BLaER1 treated with 17β-estradiol and CSF1 and Interleukin-3, amounts not matched to agents 10 nM and 100 nM (cell line): ENCODE measurements at regions not wholly inside any gene's neighbourhood (a gene's known extent, or its start where the extent isn't known, plus 50 kb on each side); places are given as distances from the start of the nearest gene placed in this dataset.
"Not testable (repeated sequence)": the region's sequence is repeated elsewhere in the genome, so short reads cannot be mapped to it uniquely, and the experiment has no call there.

Experiments
- H3K27ac ChIP-seq, 11 experiments: shearing (Covaris generic); formaldehyde crosslinking; 2 replicates each; pipeline ENCODE4 v1.8.1; 2022
- H3K27me3 ChIP-seq, 11 experiments: shearing (Covaris generic); formaldehyde crosslinking; 2 replicates each; pipeline ENCODE4 v1.8.1; 2022
- H3K36me3 ChIP-seq, 11 experiments: shearing (Covaris generic); formaldehyde crosslinking; 2 replicates each; pipeline ENCODE4 v1.8.1; 2022
- H3K4me1 ChIP-seq, 10 experiments: shearing (Covaris generic); formaldehyde crosslinking; 2 replicates each; pipeline ENCODE4 v1.8.1; 2022
- H3K4me2 ChIP-seq, 11 experiments: shearing (Covaris generic); formaldehyde crosslinking; 2 replicates each; pipeline ENCODE4 v1.8.1; 2022
- H3K4me3 ChIP-seq, 10 experiments: shearing (Covaris generic); formaldehyde crosslinking; 2 replicates each; pipeline ENCODE4 v1.8.1; 2022
- H3K9ac ChIP-seq, 11 experiments: shearing (Covaris generic); formaldehyde crosslinking; 2 replicates each; pipeline ENCODE4 v1.8.1; 2022
- H3K9me3 ChIP-seq, 11 experiments: shearing (Covaris generic); formaldehyde crosslinking; replicated peaks in 1 of 11; 2 replicates each; pipeline ENCODE4 v1.8.1; 2022
- H4K20me1 ChIP-seq, 11 experiments: shearing (Covaris generic); formaldehyde crosslinking; 2 replicates each; pipeline ENCODE4 v1.8.1; 2022
- Cebpa-rat ChIP-seq, 11 experiments: shearing (Covaris generic); IDR thresholded peaks; 2 replicates each; pipeline ENCODE4 v1.8.1; 2022

DNA sequence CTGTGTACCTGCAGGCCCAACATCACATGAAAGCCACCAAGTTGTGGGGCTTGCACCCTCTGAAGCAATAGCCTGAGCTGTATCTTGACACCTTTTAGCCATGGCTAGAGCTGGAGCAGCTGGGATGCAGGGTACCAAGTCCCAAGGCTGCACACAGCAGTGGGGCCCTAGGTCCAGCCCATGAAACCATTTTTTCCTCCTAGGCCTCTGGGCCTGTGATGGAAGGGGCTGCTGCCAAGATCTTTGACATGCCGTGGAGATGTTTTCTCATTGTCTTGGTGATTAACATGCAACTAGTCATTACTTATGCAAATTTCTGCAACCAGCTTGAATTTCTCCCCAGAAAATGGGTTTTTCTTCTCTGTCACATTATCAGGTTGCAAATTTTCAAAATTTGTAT, 387.2 kb upstream of the RIOK2 start:
- Histone ChIP-seq H3K4me3 (no peak overlapping the region), H3K9me3 (peaks cover 31 to 52% (median 41%) of the 10 kb centered on the region in 11 experiments), H3K36me3 (no peaks in the 10 kb centered on the region), H4K20me1 (no peaks in the 10 kb centered on the region), H3K4me2 (no peak overlapping the region), H3K27me3 (no peaks in the 10 kb centered on the region), H3K9ac (no peak overlapping the region), H3K4me1 (no peaks in the 10 kb centered on the region), H3K27ac (no peak overlapping the region)
- TF ChIP-seq Cebpa-rat (IDR thresholded peaks at IDR 0.05), result no peak

DNA sequence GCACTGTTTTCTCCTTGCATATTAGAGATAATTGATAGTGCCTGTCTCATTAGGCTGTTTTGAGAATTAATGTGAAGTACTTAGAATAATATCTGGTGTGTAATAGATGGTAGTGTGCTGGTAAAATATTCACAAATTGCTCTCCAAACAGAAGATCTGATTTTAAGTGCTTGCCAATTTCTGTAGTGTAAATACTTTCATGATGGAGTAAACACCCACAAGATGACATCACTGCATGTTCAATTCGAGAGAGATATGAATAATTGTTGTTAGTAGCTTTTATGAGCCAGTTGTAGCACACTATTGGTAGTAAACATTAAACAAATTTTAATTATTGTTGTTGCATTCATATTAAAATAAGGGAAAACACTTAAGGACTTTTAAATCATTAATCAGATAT, 392.3 kb upstream of the RIOK2 start:
- no peak overlapping the region for H3K4me2 ChIP-seq
- no peak overlapping the region for H3K9ac ChIP-seq
- no peaks in the 10 kb centered on the region for H3K27me3 ChIP-seq
- TF ChIP-seq Cebpa-rat (IDR thresholded peaks at IDR 0.05), result no peak
- no peak overlapping the region for H3K27ac ChIP-seq
- no peaks in the 10 kb centered on the region for H3K4me1 ChIP-seq
- no peaks in the 10 kb centered on the region for H3K36me3 ChIP-seq
- H3K4me3 ChIP-seq, result no peak overlapping the region
- peaks cover 10 to 20% (median 11%) of the 10 kb centered on the region in 11 experiments for H3K9me3 ChIP-seq
- no peaks in the 10 kb centered on the region for H4K20me1 ChIP-seq

DNA sequence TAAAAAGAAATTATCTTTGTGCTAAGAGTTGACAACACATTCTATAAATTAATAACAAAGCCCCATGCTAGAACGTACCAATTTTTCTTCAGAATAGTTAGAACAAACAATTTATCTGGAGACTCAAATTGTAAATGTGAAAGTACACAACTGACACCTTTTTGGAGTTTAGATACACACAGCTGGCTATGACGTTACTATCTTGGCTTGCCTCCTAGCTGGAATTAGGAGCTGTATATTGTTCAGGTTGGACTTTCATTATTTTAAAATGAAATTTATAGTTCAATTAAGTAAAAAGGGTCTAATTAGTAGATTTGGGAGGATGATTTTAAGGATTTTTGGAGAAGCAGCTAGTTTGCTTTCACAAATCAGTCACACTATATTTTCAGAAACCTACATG, 393.9 kb upstream of the RIOK2 start:
- Histone ChIP-seq H3K36me3 (no peaks in the 10 kb centered on the region), H3K4me1 (no peaks in the 10 kb centered on the region), H3K9me3 (peaks cover 0 to 7% (median 0%) of the 10 kb centered on the region in 11 experiments; a peak in 5 of 22 replicates), H3K4me2 (no peak overlapping the region), H3K27ac (no peak overlapping the region), H3K9ac (no peak overlapping the region), H3K27me3 (no peaks in the 10 kb centered on the region), H4K20me1 (no peaks in the 10 kb centered on the region), H3K4me3 (no peak overlapping the region)
- no peak for TF ChIP-seq Cebpa-rat (IDR thresholded peaks at IDR 0.05)

DNA sequence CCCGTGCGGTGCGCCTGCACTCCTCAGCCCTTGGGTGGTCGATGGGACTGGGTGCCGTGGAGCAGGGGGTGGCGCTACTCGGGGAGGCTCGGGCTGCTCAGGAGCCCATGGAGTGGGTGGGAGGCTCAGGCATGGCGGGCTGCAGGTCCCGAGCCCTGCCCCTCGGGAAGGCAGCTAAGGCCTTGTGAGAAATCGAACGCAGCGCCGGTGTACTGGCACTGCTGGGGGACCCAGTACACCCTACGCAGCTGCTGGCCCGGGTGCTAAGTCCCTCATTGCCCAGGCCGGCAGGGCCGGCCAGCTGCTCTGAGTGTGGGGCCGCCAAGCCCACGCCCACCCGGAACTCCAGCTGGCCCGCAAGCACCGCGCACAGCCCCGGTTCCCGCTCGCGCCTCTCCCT, 396.9 kb upstream of the RIOK2 start:
- not testable (repeated sequence) for H3K36me3 ChIP-seq, H3K4me3 ChIP-seq, H3K9me3 ChIP-seq, H3K27ac ChIP-seq, H3K9ac ChIP-seq, H4K20me1 ChIP-seq, H3K27me3 ChIP-seq, H3K4me2 ChIP-seq, H3K4me1 ChIP-seq

DNA sequence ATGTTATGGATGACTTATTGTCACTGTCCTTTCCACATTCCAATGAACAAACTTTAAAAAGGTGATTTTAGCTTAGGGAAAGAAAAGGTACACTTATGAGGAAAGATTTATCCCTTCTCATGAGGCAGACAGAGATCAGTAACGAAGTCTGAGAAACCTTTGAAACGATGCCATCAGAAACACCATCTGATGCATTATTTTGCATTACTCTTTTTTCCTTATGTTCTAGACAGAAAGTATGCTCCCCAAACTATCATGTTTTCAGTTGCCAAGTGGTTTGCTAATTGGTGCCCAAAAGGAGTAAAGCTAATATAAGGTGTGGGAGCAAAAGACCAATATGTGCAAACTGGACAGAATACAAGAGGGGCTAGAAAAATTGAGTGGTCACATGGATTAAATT, 397.7 kb upstream of the RIOK2 start:
- Histone ChIP-seq H3K9ac (no peak overlapping the region), H3K4me2 (no peak overlapping the region), H4K20me1 (no peaks in the 10 kb centered on the region), H3K27ac (no peak overlapping the region), H3K9me3 (peaks cover 0 to 7% (median 0%) of the 10 kb centered on the region in 11 experiments; a peak in 4 of 22 replicates), H3K27me3 (no peaks in the 10 kb centered on the region), H3K36me3 (no peaks in the 10 kb centered on the region), H3K4me3 (no peak overlapping the region), H3K4me1 (no peaks in the 10 kb centered on the region)
- no peak for TF ChIP-seq Cebpa-rat (IDR thresholded peaks at IDR 0.05)

DNA sequence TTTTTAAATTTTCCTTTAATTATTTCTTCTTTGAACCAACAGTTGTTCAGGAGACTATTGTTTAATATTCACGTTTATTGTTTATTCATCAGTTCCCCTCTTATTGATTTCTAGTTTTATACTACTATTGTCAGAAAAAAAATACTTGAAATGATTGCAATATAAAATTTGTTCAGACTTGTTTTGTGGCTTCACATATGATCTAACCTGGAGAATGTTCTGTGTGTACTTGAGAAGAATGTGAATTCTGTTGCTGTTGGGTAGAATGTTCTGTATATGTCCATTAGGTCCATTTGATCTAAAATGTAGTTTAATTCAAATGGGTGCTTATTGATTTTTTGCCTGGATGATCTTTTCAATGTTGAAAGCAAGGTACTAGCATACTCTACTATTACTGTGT, 408.7 kb upstream of the RIOK2 start:
- Histone ChIP-seq H3K4me2 (no peak overlapping the region), H3K9ac (no peak overlapping the region), H3K27ac (no peak overlapping the region), H3K4me1 (no peaks in the 10 kb centered on the region), H3K36me3 (no peaks in the 10 kb centered on the region), H3K4me3 (no peak overlapping the region), H4K20me1 (no peaks in the 10 kb centered on the region), H3K9me3 (peaks cover 9 to 21% (median 13%) of the 10 kb centered on the region in 11 experiments; a peak in 21 of 22 replicates), H3K27me3 (no peaks in the 10 kb centered on the region)
- TF ChIP-seq Cebpa-rat (IDR thresholded peaks at IDR 0.05), result no peak

DNA sequence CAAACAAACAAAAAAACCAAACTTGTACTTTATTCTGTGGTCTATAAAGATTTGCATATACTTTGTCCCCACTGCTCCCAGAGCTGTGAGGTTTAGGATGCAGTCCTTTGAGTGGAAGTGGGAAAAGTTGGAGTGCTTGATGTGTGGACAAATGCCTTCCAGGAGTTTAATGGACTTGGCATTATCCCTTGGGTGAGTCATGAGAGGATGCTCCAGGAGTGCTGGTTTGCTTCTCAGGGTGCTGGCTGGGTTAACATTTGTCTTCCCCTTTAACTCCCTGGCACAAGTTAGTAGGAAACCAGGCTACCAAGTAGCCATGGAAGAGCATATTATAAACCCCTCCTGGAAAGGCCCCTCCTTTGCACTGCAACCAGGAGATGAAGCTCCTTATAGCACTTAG, 417.4 kb upstream of the RIOK2 start:
- H3K4me1 ChIP-seq, result no peaks in the 10 kb centered on the region
- no peak overlapping the region for H3K9ac ChIP-seq
- no peak overlapping the region for H3K4me2 ChIP-seq
- peaks cover 36 to 51% (median 41%) of the 10 kb centered on the region in 11 experiments for H3K9me3 ChIP-seq
- no peak for TF ChIP-seq Cebpa-rat (IDR thresholded peaks at IDR 0.05)
- no peaks in the 10 kb centered on the region for H4K20me1 ChIP-seq
- no peaks in the 10 kb centered on the region for H3K27me3 ChIP-seq
- no peak overlapping the region for H3K4me3 ChIP-seq
- no peaks in the 10 kb centered on the region for H3K36me3 ChIP-seq
- H3K27ac ChIP-seq, result no peak overlapping the region

DNA sequence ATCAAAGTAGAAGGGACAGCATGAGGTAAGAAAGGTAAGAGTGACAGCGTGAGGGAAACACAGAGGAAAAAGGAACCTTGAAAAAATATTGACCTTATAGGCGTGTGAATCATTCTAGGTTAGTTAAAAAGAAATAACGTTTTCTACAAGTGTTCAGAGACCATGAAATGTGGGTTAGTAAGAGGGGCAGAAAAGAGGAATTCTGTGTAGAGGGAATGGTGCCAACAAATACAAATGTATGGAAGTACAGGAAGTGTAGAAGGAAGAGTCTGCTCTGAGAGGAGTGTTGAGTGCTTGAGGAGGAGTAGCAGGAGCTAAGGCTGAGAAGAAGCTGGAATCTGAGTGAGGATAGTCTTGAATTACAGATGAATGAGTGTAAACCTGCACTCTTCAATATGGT, 418.6 kb upstream of the RIOK2 start:
- Histone ChIP-seq H3K4me1 (no peaks in the 10 kb centered on the region), H3K9me3 (peaks cover 30 to 40% (median 32%) of the 10 kb centered on the region in 11 experiments), H4K20me1 (no peaks in the 10 kb centered on the region), H3K9ac (no peak overlapping the region), H3K36me3 (no peaks in the 10 kb centered on the region), H3K27ac (no peak overlapping the region), H3K4me3 (no peak overlapping the region), H3K27me3 (no peaks in the 10 kb centered on the region), H3K4me2 (no peak overlapping the region)
- TF ChIP-seq Cebpa-rat (IDR thresholded peaks at IDR 0.05), result no peak

DNA sequence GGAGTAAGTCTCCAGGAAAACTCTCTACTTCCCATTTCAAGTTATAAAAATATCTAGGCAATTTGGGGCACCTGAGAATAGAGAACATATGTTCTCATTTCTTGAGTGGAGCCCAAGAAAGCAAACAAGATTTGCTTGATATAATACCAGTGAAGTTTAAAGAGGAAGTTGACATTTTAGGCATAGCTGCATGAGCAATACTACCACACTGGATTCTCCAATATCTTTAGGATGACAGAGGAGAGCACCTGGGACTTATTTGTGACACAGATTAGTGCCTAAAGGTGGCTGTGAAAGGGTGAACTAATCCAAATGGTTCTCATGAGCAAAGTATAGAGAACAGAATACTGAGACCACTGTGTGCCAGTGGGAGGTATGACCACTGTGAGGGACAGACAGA, 423.5 kb upstream of the RIOK2 start:
- Histone ChIP-seq H3K4me2 (no peak overlapping the region), H3K4me3 (no peak overlapping the region), H3K4me1 (no peaks in the 10 kb centered on the region), H3K27me3 (no peaks in the 10 kb centered on the region), H3K36me3 (no peaks in the 10 kb centered on the region), H3K27ac (no peak overlapping the region), H3K9ac (no peak overlapping the region), H3K9me3 (no peaks in the 10 kb centered on the region), H4K20me1 (no peaks in the 10 kb centered on the region)
- TF ChIP-seq Cebpa-rat (IDR thresholded peaks at IDR 0.05), result no peak

DNA sequence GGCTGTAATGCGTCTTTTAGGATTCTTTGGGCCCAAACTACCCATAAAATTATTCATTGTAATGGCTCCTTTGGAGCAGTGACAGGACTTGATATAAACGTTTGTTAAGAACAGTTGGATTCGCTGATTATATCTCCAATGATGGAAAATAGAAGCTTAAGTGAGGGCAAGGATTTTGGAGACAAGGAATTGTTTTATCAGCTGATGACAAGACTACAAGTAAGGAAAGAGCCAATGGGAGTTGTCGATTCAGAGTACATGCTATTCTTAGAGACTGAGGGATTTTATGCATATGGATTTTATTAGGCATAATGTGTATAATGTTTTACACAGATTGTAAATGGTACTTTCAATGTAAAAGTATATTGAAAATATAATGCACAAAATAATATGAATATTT, 425.5 kb upstream of the RIOK2 start:
- Histone ChIP-seq H3K4me2 (no peak overlapping the region), H3K27me3 (no peaks in the 10 kb centered on the region), H3K4me3 (no peak overlapping the region), H3K4me1 (no peaks in the 10 kb centered on the region), H3K36me3 (no peaks in the 10 kb centered on the region), H4K20me1 (no peaks in the 10 kb centered on the region), H3K9ac (no peak overlapping the region), H3K27ac (no peak overlapping the region), H3K9me3 (no peaks in the 10 kb centered on the region)
- no peak for TF ChIP-seq Cebpa-rat (IDR thresholded peaks at IDR 0.05)

DNA sequence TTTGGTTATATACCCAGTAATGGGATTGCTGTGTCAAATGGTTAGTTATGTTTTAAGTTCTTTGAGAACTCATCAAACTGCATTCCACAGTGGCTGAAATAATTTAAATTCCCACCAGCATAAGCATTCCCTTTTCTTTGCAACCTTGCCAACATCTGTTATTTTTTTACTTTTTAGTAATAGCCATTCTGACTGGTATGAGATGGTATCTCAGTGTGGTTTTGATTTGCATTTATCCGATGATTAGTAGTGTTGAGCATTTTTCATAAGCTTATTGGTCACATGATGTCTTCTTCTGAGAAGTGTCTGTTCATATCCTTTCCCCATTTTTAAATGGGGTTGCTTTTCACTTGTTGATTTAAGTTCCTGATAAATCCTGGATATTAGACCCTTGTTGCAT, 435.7 kb upstream of the RIOK2 start:
- H3K4me2 ChIP-seq, result no peak overlapping the region
- H3K9me3 ChIP-seq, result peaks cover 0 to 6% (median 0%) of the 10 kb centered on the region in 11 experiments; a peak in 1 of 22 replicates
- no peak overlapping the region for H3K9ac ChIP-seq
- H3K27ac ChIP-seq, result no peak overlapping the region
- no peak overlapping the region for H3K4me3 ChIP-seq
- no peaks in the 10 kb centered on the region for H3K27me3 ChIP-seq
- no peaks in the 10 kb centered on the region for H4K20me1 ChIP-seq
- no peak for TF ChIP-seq Cebpa-rat (IDR thresholded peaks at IDR 0.05)
- no peaks in the 10 kb centered on the region for H3K36me3 ChIP-seq
- no peaks in the 10 kb centered on the region for H3K4me1 ChIP-seq
